ENCODE measurements at regions not wholly inside any gene's neighbourhood (a gene's known extent, or its start where the extent isn't known, plus 50 kb on each side); places are given as distances from the start of the nearest gene placed in this dataset.
"Not testable (repeated sequence)": the region's sequence is repeated elsewhere in the genome, so short reads cannot be mapped to it uniquely, and the experiment has no call there.

DNA sequence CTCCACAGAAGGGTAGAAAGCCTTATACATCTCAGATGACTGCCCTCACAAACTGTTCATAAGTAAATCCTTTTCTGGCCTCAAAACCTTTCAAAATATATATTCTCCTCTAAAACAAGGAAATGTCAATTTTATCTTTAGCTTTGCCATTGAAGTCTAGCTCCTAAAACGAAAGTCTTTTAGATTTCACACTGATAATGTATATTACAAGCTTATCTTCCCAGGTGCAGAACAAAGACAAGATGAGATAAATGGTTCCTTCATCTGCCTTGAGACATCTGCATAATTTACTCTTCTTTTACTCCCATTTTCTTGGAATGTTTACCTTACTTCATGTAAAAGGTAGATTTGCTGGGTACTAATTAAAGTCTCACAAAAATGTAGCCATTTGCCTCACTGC, 257.1 kb downstream of the SYT10 start:
- Histone ChIP-seq H3K27ac (no peak overlapping the region), H3K4me3 (no peak overlapping the region), H3K36me3 (no peaks in the 10 kb centered on the region), H3K4me1 (no peaks in the 10 kb centered on the region), H3K9me3 (peaks cover 0 to 30% (median 0%) of the 10 kb centered on the region in 11 donors), H3K27me3 (no peaks in the 10 kb centered on the region)
- TF ChIP-seq, protein P1, sequence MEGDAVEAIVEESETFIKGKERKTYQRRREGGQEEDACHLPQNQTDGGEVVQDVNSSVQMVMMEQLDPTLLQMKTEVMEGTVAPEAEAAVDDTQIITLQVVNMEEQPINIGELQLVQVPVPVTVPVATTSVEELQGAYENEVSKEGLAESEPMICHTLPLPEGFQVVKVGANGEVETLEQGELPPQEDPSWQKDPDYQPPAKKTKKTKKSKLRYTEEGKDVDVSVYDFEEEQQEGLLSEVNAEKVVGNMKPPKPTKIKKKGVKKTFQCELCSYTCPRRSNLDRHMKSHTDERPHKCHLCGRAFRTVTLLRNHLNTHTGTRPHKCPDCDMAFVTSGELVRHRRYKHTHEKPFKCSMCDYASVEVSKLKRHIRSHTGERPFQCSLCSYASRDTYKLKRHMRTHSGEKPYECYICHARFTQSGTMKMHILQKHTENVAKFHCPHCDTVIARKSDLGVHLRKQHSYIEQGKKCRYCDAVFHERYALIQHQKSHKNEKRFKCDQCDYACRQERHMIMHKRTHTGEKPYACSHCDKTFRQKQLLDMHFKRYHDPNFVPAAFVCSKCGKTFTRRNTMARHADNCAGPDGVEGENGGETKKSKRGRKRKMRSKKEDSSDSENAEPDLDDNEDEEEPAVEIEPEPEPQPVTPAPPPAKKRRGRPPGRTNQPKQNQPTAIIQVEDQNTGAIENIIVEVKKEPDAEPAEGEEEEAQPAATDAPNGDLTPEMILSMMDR (IDR thresholded peaks at IDR 0.05) = no peak
- DNase-seq (no peak), ATAC-seq (no peak)
- 2 to 5% methylated on average over 1 of the region's 1 CpG for WGBS, 2 donors
- intact Hi-C loops (cut with DNase I) = no loop called here

DNA sequence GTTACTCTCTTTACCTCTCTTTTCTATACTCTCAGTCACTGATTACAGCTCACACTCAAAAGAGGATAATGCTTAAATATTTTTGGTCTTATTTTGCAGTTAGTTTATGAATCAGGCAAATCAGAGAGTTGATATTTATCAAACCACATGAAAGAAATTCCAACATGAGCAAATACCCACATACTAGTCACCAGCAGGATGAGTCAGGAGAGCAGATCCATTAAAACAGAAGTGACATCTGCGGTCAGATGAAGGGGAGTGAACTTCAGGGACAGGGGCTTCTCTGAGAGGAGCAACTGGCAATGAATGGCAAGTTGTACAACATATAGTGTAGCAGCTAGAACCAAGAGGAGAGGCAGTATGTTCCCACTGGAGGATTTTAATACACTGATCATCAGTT, 258.7 kb downstream of the SYT10 start:
- intact Hi-C loops (cut with DNase I) = no loop called here
- WGBS, 2 donors = 75 to 76% methylated on average over 1 of the region's 1 CpG
- no peak overlapping the region for H3K4me3 ChIP-seq
- TF ChIP-seq, protein P1 (IDR thresholded peaks at IDR 0.05) = no peak
- ATAC-seq (no peak), DNase-seq (no peak)
- H3K9me3 ChIP-seq = peaks cover 0 to 20% (median 0%) of the 10 kb centered on the region in 11 donors
- H3K27ac ChIP-seq = no peak overlapping the region
- no peaks in the 10 kb centered on the region for H3K27me3 ChIP-seq
- H3K4me1 ChIP-seq = no peaks in the 10 kb centered on the region
- H3K36me3 ChIP-seq = no peaks in the 10 kb centered on the region

DNA sequence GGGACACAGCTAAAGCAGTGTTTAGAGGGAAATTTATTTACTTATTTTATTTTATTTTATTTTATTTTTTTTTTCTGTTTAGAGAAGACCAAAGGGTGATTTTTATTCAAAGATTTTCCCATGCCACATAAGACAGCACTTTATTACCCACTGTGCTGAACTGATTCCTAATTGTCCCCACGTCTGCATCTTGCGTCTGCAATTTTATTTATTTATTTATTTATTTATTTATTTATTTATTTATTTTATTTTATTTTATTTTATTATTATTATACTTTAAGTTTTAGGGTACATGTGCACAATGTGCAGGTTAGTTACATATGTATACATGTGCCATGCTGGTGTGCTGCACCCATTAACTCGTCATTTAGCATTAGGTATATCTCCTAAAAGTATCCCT, 269.7 kb upstream of the PKP2 start:
- H3K27me3 ChIP-seq; H3K4me3 ChIP-seq; H3K4me1 ChIP-seq; DNase-seq; ATAC-seq; H3K36me3 ChIP-seq; intact Hi-C loops (cut with DNase I); H3K27ac ChIP-seq: not testable (repeated sequence)
- WGBS, 2 donors = 70 to 86% methylated on average over 3 of the region's 3 CpGs
- H3K9me3 ChIP-seq = peaks cover 0 to 35% (median 9%) of the 10 kb centered on the region in 11 donors

DNA sequence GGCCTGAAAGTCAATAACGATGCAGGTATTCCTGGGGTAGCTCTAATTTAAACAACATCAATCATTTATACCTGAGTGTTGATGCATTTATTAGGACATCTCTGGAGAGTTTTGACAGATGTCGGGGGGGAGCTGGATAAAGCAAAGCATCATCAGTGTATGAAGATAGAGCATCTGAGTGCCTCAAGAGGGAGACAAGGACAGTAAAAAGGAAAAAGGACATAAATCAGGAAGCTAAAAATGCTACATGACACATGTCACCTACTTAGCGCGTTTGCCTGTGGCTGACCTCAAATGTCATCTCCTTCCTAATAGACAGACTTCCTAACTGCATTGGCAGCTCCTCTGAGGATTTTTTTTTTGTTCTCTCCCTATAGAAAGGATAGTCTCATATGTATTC, 259.5 kb upstream of the PKP2 start:
- TF ChIP-seq, protein P1 (IDR thresholded peaks at IDR 0.05) = no peak
- intact Hi-C loops (cut with DNase I) = no loop called here
- Histone ChIP-seq H3K36me3 (no peaks in the 10 kb centered on the region), H3K9me3 (peaks cover 0 to 49% (median 6%) of the 10 kb centered on the region in 11 donors), H3K4me3 (no peak overlapping the region), H3K27ac (no peak overlapping the region), H3K27me3 (no peaks in the 10 kb centered on the region), H3K4me1 (no peaks in the 10 kb centered on the region)
- 69 to 79% methylated on average over 4 of the region's 4 CpGs for WGBS, 2 donors
- DNase-seq = no peak
- ATAC-seq = no peak

DNA sequence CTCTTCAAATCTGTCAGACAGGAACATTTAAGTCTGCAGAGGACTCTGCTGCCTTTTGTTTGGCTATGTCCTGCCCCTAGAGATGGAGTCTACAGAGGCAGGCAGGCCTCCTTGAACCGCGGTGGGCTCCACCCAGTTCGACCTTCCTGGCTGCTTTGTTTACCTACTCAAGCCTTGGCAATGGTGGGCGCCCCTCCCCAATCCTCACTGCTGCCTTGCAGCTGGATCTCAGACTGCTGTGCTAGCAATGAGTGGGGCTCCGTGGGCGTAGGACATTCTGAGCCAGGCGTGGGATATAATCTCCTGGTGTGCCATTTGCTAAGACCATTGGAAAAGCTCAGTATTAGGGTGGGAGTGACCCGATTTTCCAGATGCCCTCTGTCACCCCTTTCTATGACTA, 250.7 kb upstream of the PKP2 start:
- WGBS, 2 donors = 82% methylated on average over 8 of the region's 8 CpGs
- intact Hi-C loops (cut with DNase I); ATAC-seq; H3K27me3 ChIP-seq; DNase-seq; H3K36me3 ChIP-seq; H3K4me3 ChIP-seq; H3K27ac ChIP-seq; H3K4me1 ChIP-seq: not testable (repeated sequence)
- H3K9me3 ChIP-seq = peaks cover 0 to 40% (median 0%) of the 10 kb centered on the region in 11 donors

DNA sequence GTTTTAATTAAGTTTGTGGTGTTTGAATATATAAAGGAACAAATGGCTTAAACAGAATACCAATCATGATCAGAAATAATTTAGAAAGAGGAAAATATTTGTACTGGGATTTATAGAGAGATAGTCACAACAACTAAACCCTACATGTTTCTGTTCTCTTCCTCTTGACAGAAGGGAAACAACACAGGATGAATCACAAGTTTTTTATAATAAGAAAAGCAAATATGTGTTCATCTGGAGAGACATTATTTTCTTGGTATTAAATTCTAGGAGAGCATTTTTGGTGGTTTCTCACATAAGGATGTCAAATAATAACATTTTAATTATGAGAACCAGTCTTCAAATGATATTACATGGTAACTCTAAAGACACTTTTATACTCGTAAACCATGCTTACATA, 232.9 kb upstream of the PKP2 start:
- intact Hi-C loops (cut with DNase I) = no loop called here
- H3K4me1 ChIP-seq = no peaks in the 10 kb centered on the region
- WGBS, 2 donors = 75 to 89% methylated on average over 1 of the region's 1 CpG
- H3K4me3 ChIP-seq = no peak overlapping the region
- no peaks in the 10 kb centered on the region for H3K9me3 ChIP-seq
- no peak overlapping the region for H3K27ac ChIP-seq
- no peaks in the 10 kb centered on the region for H3K27me3 ChIP-seq
- no peak for ATAC-seq
- TF ChIP-seq, protein P1 (IDR thresholded peaks at IDR 0.05) = no peak
- DNase-seq = no peak
- H3K36me3 ChIP-seq = no peaks in the 10 kb centered on the region

Measured in heart right ventricle (tissue), 16 donors.